Memory B cell (primary cell): ENCODE measurements at regions not wholly inside any gene's neighbourhood (a gene's known extent, or its start where the extent isn't known, plus 50 kb on each side); places are given as distances from the start of the nearest gene placed in this dataset.

ENCODE experiments used
- ATAC-seq: fragments of 150-1000 bp; cut with Tn5 transposase; 2 replicates; pipeline ENCODE4 v1.10.0; 2021; ENCODE audit warnings: low read depth, mild to moderate bottlenecking, moderate library complexity
- DNase-seq, 2 donors: peaks; one replicate each; pipeline ENCODE4 v3.0.0; 2022; ENCODE audit warnings: low spot score in 2 of 2
- H3K27ac Mint-ChIP-seq: one replicate; pipeline ENCODE4 v1.8.0; 2022; ENCODE audit warnings: mild to moderate bottlenecking, moderate library complexity, mixed read lengths
- H3K27me3 Mint-ChIP-seq: one replicate; pipeline ENCODE4 v1.8.0; 2022; ENCODE audit warnings: mixed read lengths
- H3K36me3 Mint-ChIP-seq: one replicate; pipeline ENCODE4 v1.8.0; 2022; ENCODE audit warnings: mild to moderate bottlenecking, mixed read lengths
- H3K4me1 Mint-ChIP-seq: one replicate; pipeline ENCODE4 v1.8.0; 2022; ENCODE audit warnings: mixed read lengths
- H3K4me3 Mint-ChIP-seq: one replicate; pipeline ENCODE4 v1.8.0; 2022; ENCODE audit warnings: mild to moderate bottlenecking, moderate library complexity, mixed read lengths
- H3K9me3 Mint-ChIP-seq: one replicate; pipeline ENCODE4 v1.8.0; 2022; ENCODE audit warnings: mixed read lengths

DNA sequence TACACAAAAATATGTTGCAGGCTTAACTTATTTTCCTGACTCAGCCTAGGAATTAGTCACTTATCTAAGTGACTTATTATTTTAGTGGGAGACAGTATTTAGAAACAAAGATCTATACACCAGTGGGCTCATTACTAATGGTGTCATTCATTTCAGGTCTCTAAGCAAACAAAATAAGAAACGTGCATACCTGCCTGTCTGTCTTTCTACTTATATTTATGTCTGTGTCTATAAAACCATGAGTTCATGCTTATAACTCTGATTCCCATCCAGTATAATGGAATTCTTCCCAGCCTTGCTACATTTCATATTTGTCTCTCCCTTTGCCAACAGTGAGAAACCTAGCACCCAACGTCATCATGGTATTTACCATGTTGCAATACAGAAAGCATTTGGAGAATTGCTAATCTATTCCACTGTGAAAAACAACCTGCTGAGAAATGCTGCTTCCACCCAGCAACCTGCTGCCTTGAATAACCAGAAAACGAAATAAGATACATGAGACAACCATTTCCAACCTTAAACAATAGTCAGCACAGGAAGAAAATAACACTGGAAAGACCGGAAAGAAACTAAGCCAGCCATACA lies 501.0 kb downstream of the GLRX3 start:
- Mint-ChIP-seq H3K9me3 (peaks cover 8% of the 10 kb centered on the region), H3K27ac (no peak overlapping the region), H3K4me3 (no peak overlapping the region), H3K4me1 (no peaks in the 10 kb centered on the region), H3K27me3 (no peaks in the 10 kb centered on the region), H3K36me3 (no peaks in the 10 kb centered on the region)
- DNase-seq (no peak), ATAC-seq (no peak)

GRCh38 chr10:130638991-130639390 lies 502.8 kb downstream of the GLRX3 start:
- Mint-ChIP-seq H3K9me3 (peaks cover 11% of the 10 kb centered on the region), H3K27ac (no peak overlapping the region), H3K4me3 (no peak overlapping the region), H3K4me1 (no peaks in the 10 kb centered on the region), H3K36me3 (no peaks in the 10 kb centered on the region), H3K27me3 (no peaks in the 10 kb centered on the region)
- DNase-seq: no peak
- no peak for ATAC-seq

DNA sequence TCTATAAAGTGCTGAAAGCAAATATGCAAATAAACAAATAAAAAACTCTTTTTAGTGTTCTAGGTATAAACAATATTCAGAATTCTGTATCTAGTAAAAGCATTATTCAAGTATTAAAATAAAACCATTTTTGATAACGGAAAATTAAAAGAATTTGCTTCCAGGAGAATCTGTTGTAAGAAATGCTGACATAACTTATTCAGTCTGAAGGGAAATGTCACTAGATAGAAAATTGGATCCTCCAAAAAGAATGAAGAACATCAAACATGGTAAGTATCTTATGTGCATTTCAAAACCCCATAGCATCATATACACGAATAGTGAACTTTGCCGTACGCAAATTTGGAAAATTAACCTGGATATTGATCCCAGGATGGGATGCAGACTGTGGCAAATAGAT lies 506.7 kb downstream of the GLRX3 start:
- Mint-ChIP-seq H3K4me1 (no peaks in the 10 kb centered on the region), H3K9me3 (peaks cover 11% of the 10 kb centered on the region), H3K27me3 (no peaks in the 10 kb centered on the region), H3K27ac (no peak overlapping the region), H3K4me3 (no peak overlapping the region), H3K36me3 (no peaks in the 10 kb centered on the region)
- ATAC-seq (no peak), DNase-seq (no peak)

DNA sequence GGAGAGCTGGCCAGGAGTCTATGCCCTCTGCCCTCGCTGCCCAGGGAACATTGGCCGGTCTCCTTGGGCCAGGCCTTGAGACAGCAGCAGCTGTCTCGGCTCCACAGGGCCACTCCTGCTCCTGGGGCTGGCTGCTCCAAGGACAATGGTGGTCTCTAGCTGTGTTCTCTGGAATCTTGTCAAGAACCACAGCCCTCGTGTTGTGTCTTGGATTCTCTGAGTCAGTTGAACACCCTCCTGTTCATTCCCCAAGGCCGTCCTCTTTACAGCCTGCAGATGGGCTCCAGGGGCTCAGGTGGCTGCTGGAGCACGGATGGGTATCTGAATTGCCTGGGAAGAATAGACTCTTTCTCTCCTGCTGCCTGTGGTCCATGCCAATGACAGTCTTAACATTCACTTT lies 511.1 kb downstream of the GLRX3 start:
- DNase-seq (no peak), ATAC-seq (no peak)
- Mint-ChIP-seq H3K9me3 (peaks cover 4% of the 10 kb centered on the region), H3K36me3 (no peaks in the 10 kb centered on the region), H3K4me3 (no peak overlapping the region), H3K27me3 (no peaks in the 10 kb centered on the region), H3K27ac (no peak overlapping the region), H3K4me1 (no peaks in the 10 kb centered on the region)

- Mint-ChIP-seq H3K27ac (no peak overlapping the region), H3K4me3 (no peak overlapping the region), H3K9me3 (peaks cover 1% of the 10 kb centered on the region), H3K27me3 (no peaks in the 10 kb centered on the region), H3K4me1 (no peaks in the 10 kb centered on the region), H3K36me3 (no peaks in the 10 kb centered on the region)
- DNase-seq (no peak), ATAC-seq (no peak)
Observed at GRCh38 chr10:130648807-130649206, 512.6 kb downstream of the GLRX3 start.

GRCh38 chr10:130652544-130652943 lies 516.4 kb downstream of the GLRX3 start:
- H3K4me1 Mint-ChIP-seq: no peaks in the 10 kb centered on the region
- H3K36me3 Mint-ChIP-seq: no peaks in the 10 kb centered on the region
- no peaks in the 10 kb centered on the region for H3K9me3 Mint-ChIP-seq
- no peak overlapping the region for H3K27ac Mint-ChIP-seq
- DNase-seq (no peak), ATAC-seq (no peak)
- H3K27me3 Mint-ChIP-seq: no peaks in the 10 kb centered on the region
- no peak overlapping the region for H3K4me3 Mint-ChIP-seq

DNA sequence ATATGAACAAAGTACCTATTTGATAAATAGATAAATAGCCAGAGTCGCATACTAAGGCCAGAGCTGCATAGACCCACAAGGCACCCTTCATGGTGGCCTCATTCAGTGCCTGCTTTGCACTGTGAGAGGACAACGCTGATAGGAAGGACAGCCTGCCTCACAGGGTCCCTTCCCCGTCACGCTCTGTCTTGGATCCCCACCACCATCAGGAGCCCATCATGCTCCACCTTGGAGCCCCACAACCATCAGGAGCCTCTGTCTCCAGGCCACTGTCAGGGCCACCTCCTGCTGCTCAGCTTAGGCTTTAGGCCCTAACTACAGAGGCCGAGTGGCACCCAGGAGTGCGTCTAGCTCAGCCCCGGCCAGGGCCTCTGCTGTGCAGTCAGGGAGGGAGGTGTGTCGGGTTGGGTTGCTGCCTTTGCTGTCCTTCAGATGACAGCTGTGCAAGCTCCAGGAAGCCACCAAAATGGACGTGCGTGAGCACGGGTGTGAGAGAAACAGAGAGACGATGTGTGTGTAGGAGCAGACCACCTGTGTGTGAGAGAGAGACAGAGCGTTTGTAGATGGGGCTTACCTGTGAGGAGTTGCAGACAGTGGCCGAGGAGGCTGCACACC lies 516.9 kb downstream of the GLRX3 start:
- Mint-ChIP-seq H3K4me1 (no peaks in the 10 kb centered on the region), H3K27ac (no peak overlapping the region), H3K4me3 (no peak overlapping the region), H3K9me3 (peaks cover under 1% of the 10 kb centered on the region), H3K27me3 (no peaks in the 10 kb centered on the region), H3K36me3 (no peaks in the 10 kb centered on the region)
- ATAC-seq: no peak
- no peak for DNase-seq

DNA sequence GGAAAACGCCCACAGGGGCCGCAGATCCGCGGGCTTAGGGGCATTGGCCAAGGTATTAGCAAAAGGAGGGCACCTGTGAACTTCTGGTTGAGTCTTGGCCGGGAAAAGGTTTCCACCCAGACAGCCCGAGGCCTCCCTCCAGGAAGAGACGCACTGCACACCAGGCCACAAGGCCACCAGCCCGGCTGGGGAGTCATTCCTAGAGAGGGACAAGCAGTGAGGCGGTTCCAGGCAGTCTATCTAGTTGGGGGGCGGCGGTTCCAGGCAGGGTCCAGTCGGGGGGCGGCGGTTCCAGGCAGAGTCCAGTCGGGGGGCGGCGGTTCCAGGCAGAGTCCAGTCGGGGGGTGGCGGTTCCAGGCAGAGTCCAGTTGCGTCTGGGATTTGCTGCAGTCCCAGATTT lies 518.5 kb downstream of the GLRX3 start:
- DNase-seq: no peak
- Mint-ChIP-seq H3K4me3 (no peak overlapping the region), H3K36me3 (no peaks in the 10 kb centered on the region), H3K9me3 (peaks cover 3% of the 10 kb centered on the region), H3K27me3 (no peaks in the 10 kb centered on the region), H3K4me1 (no peaks in the 10 kb centered on the region), H3K27ac (no peak overlapping the region)
- no peak for ATAC-seq

- no peak for ATAC-seq
- Mint-ChIP-seq H3K27me3 (no peaks in the 10 kb centered on the region), H3K36me3 (no peaks in the 10 kb centered on the region), H3K27ac (no peak overlapping the region), H3K4me1 (no peaks in the 10 kb centered on the region), H3K9me3 (peaks cover 3% of the 10 kb centered on the region), H3K4me3 (no peak overlapping the region)
- no peak for DNase-seq
Observed at GRCh38 chr10:130655313-130656186, 519.4 kb downstream of the GLRX3 start.

DNA sequence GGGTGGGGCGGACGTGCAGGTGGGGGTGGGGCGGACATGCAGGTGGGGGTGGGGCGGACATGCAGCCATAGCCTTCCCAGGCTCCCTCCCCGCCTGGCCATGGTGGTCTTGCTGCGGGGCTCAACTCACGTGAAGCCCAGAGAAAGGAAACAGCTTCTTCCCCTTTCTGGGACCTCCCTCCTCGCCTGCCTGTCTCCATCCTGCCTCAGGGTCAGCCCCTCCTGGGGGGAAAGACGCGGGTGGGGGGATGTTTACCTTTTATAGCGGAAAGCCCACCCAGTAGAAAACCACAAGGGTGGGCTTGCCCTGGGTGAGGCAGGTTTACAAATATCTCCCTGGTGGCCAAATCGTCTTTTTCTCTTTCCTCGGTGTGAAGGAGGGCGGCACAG lies 520.0 kb downstream of the GLRX3 start:
- H3K4me1 Mint-ChIP-seq: no peaks in the 10 kb centered on the region
- DNase-seq (no peak), ATAC-seq (no peak)
- no peak overlapping the region for H3K4me3 Mint-ChIP-seq
- H3K27ac Mint-ChIP-seq: no peak overlapping the region
- H3K9me3 Mint-ChIP-seq: peaks cover 3% of the 10 kb centered on the region
- no peaks in the 10 kb centered on the region for H3K36me3 Mint-ChIP-seq
- H3K27me3 Mint-ChIP-seq: no peaks in the 10 kb centered on the region

DNA sequence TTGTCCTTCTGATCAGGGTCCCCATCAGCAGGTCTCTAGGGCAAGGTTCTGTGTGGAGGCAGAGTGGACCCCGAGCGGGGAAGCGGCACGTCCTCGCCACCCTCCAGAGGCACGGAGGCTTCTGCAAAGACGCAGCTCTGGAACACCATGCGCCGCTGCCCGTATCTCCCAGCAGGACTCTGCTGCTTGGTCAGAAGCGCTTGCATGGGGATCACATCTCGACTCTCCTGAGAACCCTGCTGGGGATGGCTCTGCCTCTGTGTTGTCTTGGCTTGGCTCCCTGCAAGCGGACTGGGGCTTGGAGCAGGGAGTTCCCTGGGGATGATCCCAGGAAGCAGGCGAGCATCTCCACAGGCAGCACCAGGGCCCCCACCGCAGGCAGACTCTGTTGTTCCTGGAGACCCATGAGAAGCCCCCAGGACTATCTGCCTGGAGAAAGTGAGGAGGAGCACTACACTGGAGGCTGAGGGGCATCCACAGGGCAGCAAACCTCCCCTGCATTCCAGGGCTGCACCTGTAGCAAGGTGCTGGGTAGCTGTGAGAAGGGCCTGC lies 520.5 kb downstream of the GLRX3 start:
- H3K27ac Mint-ChIP-seq: no peak overlapping the region
- no peaks in the 10 kb centered on the region for H3K4me1 Mint-ChIP-seq
- DNase-seq: no peak
- ATAC-seq: no peak
- H3K9me3 Mint-ChIP-seq: peaks cover 3% of the 10 kb centered on the region
- no peaks in the 10 kb centered on the region for H3K36me3 Mint-ChIP-seq
- no peak overlapping the region for H3K4me3 Mint-ChIP-seq
- H3K27me3 Mint-ChIP-seq: no peaks in the 10 kb centered on the region

GRCh38 chr10:130658687-130659290 lies 522.6 kb downstream of the GLRX3 start:
- no peak overlapping the region for H3K4me3 Mint-ChIP-seq
- H3K27me3 Mint-ChIP-seq: no peaks in the 10 kb centered on the region
- H3K36me3 Mint-ChIP-seq: no peaks in the 10 kb centered on the region
- ATAC-seq: no peak
- no peaks in the 10 kb centered on the region for H3K4me1 Mint-ChIP-seq
- no peak for DNase-seq
- H3K9me3 Mint-ChIP-seq: peaks cover 3% of the 10 kb centered on the region
- H3K27ac Mint-ChIP-seq: no peak overlapping the region

DNA sequence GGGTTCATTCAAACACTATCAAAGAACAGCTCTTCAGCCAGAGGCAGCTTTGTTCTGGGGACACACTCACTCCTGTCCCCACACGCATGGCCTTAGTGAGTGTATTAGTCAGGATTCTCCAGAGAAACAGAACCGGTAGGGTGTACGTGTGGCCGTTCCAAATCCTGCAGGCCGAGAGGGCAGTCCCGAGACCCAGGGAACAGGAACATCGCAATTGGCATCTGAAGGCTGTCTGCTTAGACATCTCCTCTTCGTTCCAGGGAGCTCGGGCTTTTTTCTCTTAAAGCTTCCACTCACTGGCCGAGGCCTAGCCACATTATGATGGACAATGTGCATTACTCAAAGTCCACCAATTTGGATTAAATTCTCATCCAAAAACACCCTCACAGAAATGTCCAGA lies 523.3 kb downstream of the GLRX3 start:
- DNase-seq (no peak), ATAC-seq (no peak)
- no peaks in the 10 kb centered on the region for H3K27me3 Mint-ChIP-seq
- no peak overlapping the region for H3K4me3 Mint-ChIP-seq
- no peaks in the 10 kb centered on the region for H3K36me3 Mint-ChIP-seq
- no peaks in the 10 kb centered on the region for H3K4me1 Mint-ChIP-seq
- H3K27ac Mint-ChIP-seq: no peak overlapping the region
- H3K9me3 Mint-ChIP-seq: peaks cover 3% of the 10 kb centered on the region

DNA sequence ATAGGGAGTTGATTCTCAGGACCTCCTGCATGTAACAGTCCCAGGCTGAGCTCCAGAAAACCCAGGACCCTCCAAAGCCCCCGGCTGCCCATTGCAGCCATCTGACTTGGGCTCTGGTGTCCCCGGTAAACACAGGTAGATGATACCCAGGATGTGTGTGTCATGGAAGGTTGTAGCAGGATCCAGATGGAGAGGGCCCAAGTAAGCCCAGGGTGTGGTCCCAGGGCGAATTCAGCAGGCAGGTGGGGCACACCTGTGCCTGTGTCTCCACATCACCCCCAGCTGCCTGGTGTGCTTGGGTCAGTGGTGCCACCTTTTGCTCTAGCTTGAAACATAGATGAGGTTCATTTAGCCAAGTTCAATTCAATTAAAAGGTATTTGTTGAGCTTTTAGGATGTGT lies 524.1 kb downstream of the GLRX3 start:
- Mint-ChIP-seq H3K27ac (no peak overlapping the region), H3K9me3 (peaks cover 3% of the 10 kb centered on the region)

More for the DNA sequence above, 524.1 kb downstream of the GLRX3 start:
- no peak for ATAC-seq
- H3K36me3 Mint-ChIP-seq: no peaks in the 10 kb centered on the region
- no peak for DNase-seq
- no peaks in the 10 kb centered on the region for H3K4me1 Mint-ChIP-seq
- no peaks in the 10 kb centered on the region for H3K27me3 Mint-ChIP-seq
- H3K4me3 Mint-ChIP-seq: no peak overlapping the region
